BJ (cell line): ENCODE measurements at regions not wholly inside any gene's neighbourhood (a gene's known extent, or its start where the extent isn't known, plus 50 kb on each side); places are given as distances from the start of the nearest gene placed in this dataset.
"Not testable (repeated sequence)": the region's sequence is repeated elsewhere in the genome, so short reads cannot be mapped to it uniquely, and the experiment has no call there.

ENCODE experiments used
- CTCF ChIA-PET: fragments of 350-600 bp; formaldehyde crosslinking; extraction: SDS; loops from one replicate; lab custom pipeline; 2021; ENCODE audit warnings: antibody characterized with exemption, inconsistent platforms; lab: Yijun Ruan, JAX
- POLR2A ChIA-PET: fragments of 300-600 bp; sonication (Branson Sonifier 250); formaldehyde crosslinking; extraction: SDS; loops from one replicate; lab custom pipeline; 2021; ENCODE audit warnings: antibody characterized with exemption; lab: Charles Lee
- DNase-seq: peaks from one replicate; pipeline ENCODE4 v3.0.0-alpha.2; 2011; ENCODE audit warnings: low read depth
- H3K27me3 ChIP-seq: 2 replicates; pipeline ENCODE4 v1.6.0; 2011; ENCODE audit warnings: low read length; ENCODE audit not compliant: control insufficient read depth, insufficient read depth
- H3K36me3 ChIP-seq: 2 replicates; pipeline ENCODE4 v1.5.1; 2011; ENCODE audit warnings: low read length; ENCODE audit not compliant: control insufficient read depth, insufficient read depth
- H3K4me3 ChIP-seq: 2 replicates; pipeline ENCODE4 v1.5.1; 2011; ENCODE audit warnings: low read depth, mild to moderate bottlenecking, control low read depth, low read length
- CTCF ChIP-seq: IDR thresholded peaks from 2 replicates; pipeline ENCODE4 v1.5.1; 2011; ENCODE audit warnings: low read depth, mild to moderate bottlenecking, control low read depth, inconsistent platforms, low read length, moderate library complexity; ENCODE audit not compliant: insufficient read depth

- H3K36me3 ChIP-seq, result no peaks in the 10 kb centered on the region
- ChIA-PET CTCF (no interaction called here), POLR2A (no interaction called here)
- DNase-seq, result no peak
- TF ChIP-seq CTCF, result no peak
- H3K27me3 ChIP-seq, result no peaks in the 10 kb centered on the region
- H3K4me3 ChIP-seq, result no peak overlapping the region
Measured at GRCh38 chr7:119026391-119026790, 801.9 kb downstream of the ANKRD7 start.

- H3K4me3 ChIP-seq, result no peak overlapping the region
- ChIA-PET CTCF (no interaction called here), POLR2A (no interaction called here)
- H3K27me3 ChIP-seq, result no peaks in the 10 kb centered on the region
- no peaks in the 10 kb centered on the region for H3K36me3 ChIP-seq
- DNase-seq, result no peak
- TF ChIP-seq CTCF, result no peak
Measured at GRCh38 chr7:119028736-119029135, 804.2 kb downstream of the ANKRD7 start.

GRCh38 chr7:119032136-119032535, 807.6 kb downstream of the ANKRD7 start:
- POLR2A ChIA-PET, H3K27me3 ChIP-seq, H3K36me3 ChIP-seq, DNase-seq, CTCF ChIA-PET, H3K4me3 ChIP-seq: not testable (repeated sequence)

GRCh38 chr7:119033641-119034040, 809.1 kb downstream of the ANKRD7 start:
- no peaks in the 10 kb centered on the region for H3K36me3 ChIP-seq
- DNase-seq, result no peak
- TF ChIP-seq CTCF, result no peak
- no peak overlapping the region for H3K4me3 ChIP-seq
- POLR2A ChIA-PET, result no interaction called here
- H3K27me3 ChIP-seq, result no peaks in the 10 kb centered on the region
- CTCF ChIA-PET, result no interaction called here

GRCh38 chr7:119037941-119038340, 813.4 kb downstream of the ANKRD7 start:
- Histone ChIP-seq H3K36me3 (no peaks in the 10 kb centered on the region), H3K27me3 (no peaks in the 10 kb centered on the region), H3K4me3 (no peak overlapping the region)
- POLR2A ChIA-PET, result no interaction called here
- CTCF ChIA-PET, result interaction anchor here (0.7 kb wide), 1 partner anchor 898 kb away, joined by 4 read pairs; no protein-coding TSS in a partner anchor
- DNase-seq, result no peak
- TF ChIP-seq CTCF, result no peak

GRCh38 chr7:119046068-119046467, 821.6 kb downstream of the ANKRD7 start:
- ChIA-PET CTCF (no interaction called here), POLR2A (no interaction called here)
- no peak for TF ChIP-seq CTCF
- no peaks in the 10 kb centered on the region for H3K27me3 ChIP-seq
- H3K4me3 ChIP-seq, result no peak overlapping the region
- no peak for DNase-seq
- no peaks in the 10 kb centered on the region for H3K36me3 ChIP-seq
